Lower leg skin (tissue), 3 donors: ENCODE measurements at regions not wholly inside any gene's neighbourhood (a gene's known extent, or its start where the extent isn't known, plus 50 kb on each side); places are given as distances from the start of the nearest gene placed in this dataset.

ENCODE experiments used
- POLR2A ChIP-seq, 2 donors: fragments of 450-650 bp; IDR thresholded peaks; one replicate each; pipeline ENCODE4 v1.6.1; 2016 to 2017; ENCODE audit warnings: antibody characterized with exemption in 2 of 2, mild to moderate bottlenecking in 1 of 2, moderate library complexity in 1 of 2
- TF ChIP-seq, protein P1 (sequence below), 3 donors: fragments of 450-650 bp; IDR thresholded peaks; one replicate each; pipeline ENCODE4 v1.5.1; 2016; ENCODE audit warnings: antibody characterized with exemption in 3 of 3, mild to moderate bottlenecking in 3 of 3, moderate library complexity in 2 of 3

DNA sequence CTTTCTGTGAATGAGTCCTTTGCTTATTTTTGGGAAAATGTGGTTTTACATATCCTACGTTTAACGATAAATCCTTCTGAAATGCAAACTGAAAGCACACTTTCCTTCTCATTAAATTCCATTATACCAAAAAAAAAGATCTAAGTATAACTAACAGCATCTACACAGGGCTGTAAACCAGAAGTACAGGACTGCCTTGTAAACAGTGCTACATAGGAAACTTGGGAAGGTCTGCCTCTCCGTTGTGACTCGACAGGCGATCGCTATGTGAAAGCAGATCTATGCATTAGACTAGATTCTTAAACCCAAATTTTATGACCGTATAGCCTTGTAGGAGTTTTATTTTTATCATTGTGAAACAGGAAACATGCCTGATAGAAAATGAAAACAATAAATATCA lies 690.5 kb downstream of the ARHGAP15 start:
- TF ChIP-seq, protein P1, sequence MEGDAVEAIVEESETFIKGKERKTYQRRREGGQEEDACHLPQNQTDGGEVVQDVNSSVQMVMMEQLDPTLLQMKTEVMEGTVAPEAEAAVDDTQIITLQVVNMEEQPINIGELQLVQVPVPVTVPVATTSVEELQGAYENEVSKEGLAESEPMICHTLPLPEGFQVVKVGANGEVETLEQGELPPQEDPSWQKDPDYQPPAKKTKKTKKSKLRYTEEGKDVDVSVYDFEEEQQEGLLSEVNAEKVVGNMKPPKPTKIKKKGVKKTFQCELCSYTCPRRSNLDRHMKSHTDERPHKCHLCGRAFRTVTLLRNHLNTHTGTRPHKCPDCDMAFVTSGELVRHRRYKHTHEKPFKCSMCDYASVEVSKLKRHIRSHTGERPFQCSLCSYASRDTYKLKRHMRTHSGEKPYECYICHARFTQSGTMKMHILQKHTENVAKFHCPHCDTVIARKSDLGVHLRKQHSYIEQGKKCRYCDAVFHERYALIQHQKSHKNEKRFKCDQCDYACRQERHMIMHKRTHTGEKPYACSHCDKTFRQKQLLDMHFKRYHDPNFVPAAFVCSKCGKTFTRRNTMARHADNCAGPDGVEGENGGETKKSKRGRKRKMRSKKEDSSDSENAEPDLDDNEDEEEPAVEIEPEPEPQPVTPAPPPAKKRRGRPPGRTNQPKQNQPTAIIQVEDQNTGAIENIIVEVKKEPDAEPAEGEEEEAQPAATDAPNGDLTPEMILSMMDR (IDR thresholded peaks at IDR 0.05): no peak
- no peak for TF ChIP-seq POLR2A (IDR thresholded peaks at IDR 0.05)
